Left hindlimb (tissue), 1 donor: ENCODE measurements at regions not wholly inside any gene's neighbourhood (a gene's known extent, or its start where the extent isn't known, plus 50 kb on each side); places are given as distances from the start of the nearest gene placed in this dataset.
"Not testable (repeated sequence)": the region's sequence is repeated elsewhere in the genome, so short reads cannot be mapped to it uniquely, and the experiment has no call there.

Experiments
- DNase-seq: peaks from one replicate; pipeline ENCODE4 v3.0.0-alpha.2; 2018

- DNase-seq, result not testable (repeated sequence)
Observed at GRCh38 chr4:27075603-27076002, 215.0 kb downstream of the STIM2 start.

- DNase-seq, result no peak
Observed at GRCh38 chr4:27078934-27079455, 218.4 kb downstream of the STIM2 start.

DNA sequence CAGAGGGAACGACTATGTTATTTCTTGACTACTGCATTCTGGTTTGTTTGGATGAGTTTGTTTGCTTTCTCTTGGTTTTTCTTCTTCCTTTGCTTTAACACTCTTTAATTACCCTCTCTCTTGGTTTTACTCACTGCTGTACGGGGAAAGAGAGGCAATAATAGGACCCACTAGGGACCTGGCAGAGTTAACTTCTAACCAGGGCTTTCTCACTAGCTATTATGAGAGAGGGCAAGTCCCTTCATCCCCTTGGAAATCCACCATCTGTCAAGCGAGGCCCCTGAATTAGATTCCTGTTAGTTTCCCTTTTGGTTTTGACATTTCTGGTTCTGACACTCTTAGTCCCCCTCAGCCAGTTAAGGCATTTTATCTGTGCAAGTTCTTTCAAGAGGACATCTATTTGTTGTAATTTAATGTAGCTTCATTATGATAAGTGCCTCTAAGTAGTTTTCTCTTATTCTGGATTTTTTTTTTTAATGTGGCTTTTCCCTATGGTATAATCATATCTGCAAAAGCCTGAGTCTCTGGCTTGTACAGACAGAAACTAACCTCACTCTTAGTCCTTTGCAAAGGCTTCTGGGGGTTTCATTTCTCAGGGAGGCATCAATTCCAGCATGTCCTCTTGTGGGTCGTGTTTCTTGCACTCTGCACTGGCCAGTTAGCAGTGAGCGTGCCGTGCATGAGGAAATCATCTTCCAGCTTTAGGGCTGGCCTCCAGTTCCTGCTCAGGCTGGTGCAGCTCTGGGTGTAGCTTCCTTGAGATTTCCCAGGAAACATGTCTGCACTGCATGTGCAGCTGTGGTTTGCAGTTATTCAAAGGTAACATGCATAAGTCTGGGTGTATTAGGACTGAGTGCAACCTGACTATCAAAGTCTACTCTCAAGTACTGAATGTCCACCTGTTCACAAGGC, 221.3 kb downstream of the STIM2 start:
- DNase-seq, result no peak

DNA sequence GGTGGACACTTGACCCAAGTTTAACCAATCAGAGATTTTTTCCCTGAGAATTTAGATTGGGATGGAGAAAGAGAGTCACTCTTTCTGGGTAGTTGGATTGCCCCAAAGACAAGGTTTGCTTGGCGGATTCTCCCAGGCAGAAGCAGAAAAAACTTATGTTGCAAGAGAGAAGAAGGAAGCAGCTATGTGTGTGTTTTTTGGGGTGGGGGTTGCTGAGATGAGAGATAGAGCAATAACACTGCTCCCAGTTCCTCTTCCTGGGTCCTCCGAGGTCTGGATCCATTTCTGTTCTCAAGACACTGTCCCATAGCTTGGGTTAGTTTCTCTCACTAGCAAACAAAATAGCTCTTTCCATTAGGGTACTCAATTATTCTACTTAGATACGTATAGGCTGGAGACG, 222.1 kb downstream of the STIM2 start:
- DNase-seq, result no peak

DNA sequence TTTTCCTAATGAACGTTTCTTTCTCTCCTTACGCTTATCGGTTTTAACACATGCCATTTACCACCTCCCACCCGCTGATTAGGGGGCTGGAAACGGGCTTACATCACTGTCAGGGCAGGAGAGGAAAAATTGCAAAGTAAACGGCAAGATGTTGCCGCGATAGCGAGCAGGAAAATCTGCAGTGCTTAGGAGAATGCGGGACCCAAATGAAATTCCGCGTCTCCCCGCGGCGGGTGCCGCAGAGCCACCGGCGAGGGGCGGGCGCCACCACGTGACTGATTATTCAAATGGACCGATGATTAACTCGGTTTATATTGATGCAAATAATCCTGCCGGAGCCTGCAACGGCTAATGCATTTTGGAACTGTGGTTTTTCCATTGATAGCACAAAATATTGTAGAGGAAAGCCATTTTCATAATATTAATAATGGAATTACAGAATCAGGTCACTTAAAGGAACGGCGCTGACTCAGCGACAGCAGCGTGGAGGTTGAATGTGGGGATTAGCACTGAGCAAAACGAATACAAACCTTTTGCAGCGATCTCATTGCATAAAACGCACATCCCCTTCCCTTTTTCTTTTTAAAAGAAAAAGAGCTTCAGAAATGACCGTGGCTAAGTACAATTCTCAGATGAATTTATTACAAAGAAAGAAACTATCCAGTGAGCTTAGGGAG, 224.2 kb downstream of the STIM2 start:
- DNase-seq, result peak; percentile 49

- no peak for DNase-seq
Observed at GRCh38 chr4:27085396-27085795, 224.8 kb downstream of the STIM2 start.

DNA sequence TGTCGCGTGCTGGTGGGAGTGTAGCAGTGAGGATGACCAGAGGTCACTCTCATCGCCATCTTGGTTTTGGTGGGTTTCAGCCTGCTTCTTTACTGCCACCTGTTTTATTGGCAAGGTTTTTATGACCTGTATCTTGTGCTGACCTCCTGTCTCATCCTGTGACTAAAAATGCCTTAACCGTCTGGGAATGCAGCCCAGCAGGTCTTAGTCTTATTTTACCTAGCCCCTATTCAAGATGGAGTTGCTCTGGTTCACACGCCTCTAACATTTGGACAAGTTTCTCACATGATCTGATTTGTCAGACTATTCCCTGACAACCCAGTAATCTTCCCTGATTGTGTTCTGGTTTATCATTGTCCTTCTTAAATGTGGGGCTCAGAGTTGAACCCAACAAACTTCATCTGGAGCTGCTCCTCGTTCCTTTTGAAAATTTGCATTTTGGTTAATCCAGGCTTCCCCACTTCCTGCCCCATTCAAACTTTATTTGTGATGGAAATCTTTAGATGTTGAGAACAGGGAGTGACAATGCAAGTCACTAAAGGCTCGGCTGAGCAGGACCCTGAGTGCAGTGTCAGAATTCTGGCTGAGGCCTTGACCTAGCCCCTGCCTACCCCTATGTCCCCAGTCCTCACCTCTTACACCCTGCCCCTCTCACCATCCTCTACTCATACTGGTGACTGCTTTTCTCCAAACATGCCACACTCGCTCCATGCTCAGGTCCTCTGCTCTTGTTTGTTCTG, 226.8 kb downstream of the STIM2 start:
- DNase-seq, result no peak

GRCh38 chr4:27088491-27088890, 227.8 kb downstream of the STIM2 start:
- DNase-seq, result no peak

- no peak for DNase-seq
Observed at GRCh38 chr4:27089186-27089585, 228.5 kb downstream of the STIM2 start.

GRCh38 chr4:27090406-27090805, 229.8 kb downstream of the STIM2 start:
- no peak for DNase-seq

DNA sequence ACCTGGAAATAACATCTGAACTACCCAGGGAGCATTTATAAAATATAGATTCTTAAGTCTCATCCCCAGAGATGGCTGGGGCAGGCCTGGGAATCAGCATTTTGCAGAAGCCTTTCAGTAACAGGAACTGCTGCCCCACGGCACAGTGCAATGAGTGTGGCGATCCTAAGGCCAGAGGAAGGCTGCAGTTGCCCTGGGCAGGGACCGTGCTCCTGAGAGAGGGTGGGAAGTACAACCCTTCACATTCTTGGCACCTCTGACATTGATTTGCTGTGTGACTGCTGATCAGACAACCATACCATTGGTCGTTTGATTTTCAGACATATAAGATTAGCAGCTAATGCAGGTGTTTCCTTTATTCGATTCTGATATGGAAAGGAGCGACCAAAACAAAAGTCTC, 233.6 kb downstream of the STIM2 start:
- no peak for DNase-seq

- no peak for DNase-seq
Observed at GRCh38 chr4:27094783-27095182, 234.1 kb downstream of the STIM2 start.

DNA sequence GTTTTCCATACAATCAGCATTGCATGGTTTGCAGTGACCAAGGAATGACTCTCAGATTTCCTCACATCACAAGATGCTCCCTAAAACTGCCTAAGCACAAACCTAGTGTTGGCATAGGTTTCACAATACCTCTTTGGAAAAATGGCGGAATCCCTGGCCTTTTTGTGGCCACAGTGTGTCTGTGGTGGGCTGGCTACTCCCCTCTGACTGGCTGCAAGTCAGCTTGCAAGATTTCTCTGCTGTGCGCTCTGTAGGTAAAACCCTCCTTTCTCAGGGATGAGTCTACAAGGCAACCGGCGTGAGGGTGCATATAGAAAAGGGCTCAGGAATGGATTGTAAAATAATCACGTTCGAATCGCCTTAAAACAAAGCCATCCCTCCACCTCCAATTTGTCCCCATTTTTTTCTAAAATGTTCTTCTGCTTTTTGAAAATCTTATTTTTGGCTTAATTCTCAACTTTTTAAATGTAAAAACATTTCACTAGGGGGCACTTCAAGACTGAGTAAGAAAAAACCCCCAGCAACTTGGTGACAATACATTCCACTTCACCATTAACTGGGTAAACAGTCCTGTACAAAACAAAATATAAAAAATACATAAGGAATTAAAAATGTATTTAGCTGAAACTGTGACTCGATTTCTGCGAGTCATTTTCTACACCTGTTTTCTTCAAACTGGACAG, 235.6 kb downstream of the STIM2 start:
- DNase-seq, result no peak

DNA sequence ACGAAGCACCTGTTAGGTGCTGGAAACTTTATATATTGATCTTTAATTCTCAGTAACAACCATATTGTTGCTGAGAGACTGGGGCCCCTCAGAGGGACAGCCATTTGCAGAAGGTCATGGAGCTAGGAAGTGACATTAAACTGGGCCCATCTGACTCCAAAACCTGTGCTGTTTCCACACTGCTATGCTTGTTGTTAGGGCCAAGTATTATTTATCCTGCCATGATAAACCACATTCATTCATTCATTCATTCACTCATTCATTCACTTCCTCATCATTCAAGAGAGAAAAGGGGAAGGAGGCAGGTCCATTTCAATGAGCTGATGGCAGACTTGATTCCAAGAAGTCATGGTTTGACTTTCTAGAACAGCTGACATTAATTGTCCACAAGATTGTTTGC, 237.4 kb downstream of the STIM2 start:
- no peak for DNase-seq

- no peak for DNase-seq
Observed at GRCh38 chr4:27100713-27101112, 240.1 kb downstream of the STIM2 start.

GRCh38 chr4:27101126-27101525, 240.5 kb downstream of the STIM2 start:
- no peak for DNase-seq

DNA sequence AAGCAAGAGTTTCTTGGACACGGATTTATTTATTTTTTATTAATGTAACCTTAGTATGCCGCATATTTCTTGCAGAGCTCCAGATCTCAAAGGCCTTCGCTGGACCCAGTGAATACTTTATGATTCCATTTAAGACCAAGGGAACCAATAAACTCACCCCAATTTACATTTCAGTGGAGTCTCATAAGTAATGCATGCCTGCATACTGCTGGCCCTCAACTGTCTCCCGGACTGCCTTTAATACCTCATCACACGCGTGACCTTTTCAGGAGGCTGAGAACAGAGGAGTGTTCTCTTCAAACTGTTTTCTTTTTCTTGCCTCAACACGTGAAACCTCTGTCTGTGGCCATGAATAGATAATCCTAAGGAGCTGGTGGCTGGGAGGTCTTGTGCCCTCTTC, 240.9 kb downstream of the STIM2 start:
- no peak for DNase-seq

DNA sequence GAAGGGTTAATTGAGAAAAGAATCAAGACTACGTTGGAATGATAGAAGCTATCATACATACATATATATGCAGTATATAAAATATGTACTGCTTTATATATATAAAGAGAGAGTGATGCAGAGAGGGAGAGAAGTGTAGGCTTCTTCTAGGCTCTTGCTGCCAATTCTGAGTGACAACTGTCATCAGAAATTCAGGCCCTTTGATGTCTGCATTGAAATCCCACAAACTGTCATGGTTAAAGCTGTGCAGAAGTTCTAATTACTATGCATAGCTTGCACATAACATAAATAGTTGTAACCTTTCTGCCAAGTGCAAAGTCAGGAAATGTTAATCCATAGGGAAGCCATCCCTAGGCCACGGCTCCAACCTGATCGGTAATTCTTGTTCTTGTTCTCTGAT, 251.0 kb downstream of the STIM2 start:
- DNase-seq, result no peak

- DNase-seq, result no peak
Observed at GRCh38 chr4:27112587-27112986, 251.9 kb downstream of the STIM2 start.

GRCh38 chr4:27115221-27115620, 254.6 kb downstream of the STIM2 start:
- DNase-seq, result no peak

GRCh38 chr4:27117453-27117852, 256.8 kb downstream of the STIM2 start:
- DNase-seq, result no peak

- DNase-seq, result no peak
Observed at GRCh38 chr4:27119239-27119638, 258.6 kb downstream of the STIM2 start.

DNA sequence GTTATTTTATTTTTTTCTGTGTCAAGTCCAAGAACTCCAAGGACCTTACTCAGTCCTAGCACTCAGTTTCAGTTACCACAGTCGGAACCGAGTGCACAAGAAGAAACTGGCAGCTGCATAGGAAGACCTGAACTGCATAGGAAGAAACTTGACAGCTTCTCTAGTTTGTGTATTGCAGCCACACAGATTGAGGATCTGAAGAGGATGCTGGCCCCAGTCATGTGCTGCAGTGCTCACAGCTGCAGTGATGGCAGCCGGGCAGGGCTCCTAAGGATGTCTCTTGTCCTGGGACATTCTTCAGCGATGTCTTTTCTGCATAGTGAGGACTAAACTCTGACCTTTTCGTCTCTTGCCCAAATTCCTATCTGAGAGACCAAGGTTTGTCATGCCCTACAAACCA, 261.2 kb downstream of the STIM2 start:
- DNase-seq, result no peak
